Bronchial epithelial cell (primary cell): ENCODE measurements at regions not wholly inside any gene's neighbourhood (a gene's known extent, or its start where the extent isn't known, plus 50 kb on each side); places are given as distances from the start of the nearest gene placed in this dataset.

Source experiments
- DNase-seq: peaks from one replicate; pipeline ENCODE4 v3.0.0-alpha.2; 2010; ENCODE audit warnings: low read depth
- FAIRE-seq: peaks from 2 replicates; lab custom pipeline; 2011; peaks lifted over from hg19 to GRCh38; lab: Jason Lieb, UNC
- H3K27me3 ChIP-seq: 2 replicates; pipeline ENCODE4 v1.5.1; 2011; ENCODE audit warnings: low read length; ENCODE audit not compliant: control insufficient read depth, insufficient read depth
- H3K36me3 ChIP-seq: 2 replicates; pipeline ENCODE4 v1.5.1; 2011; ENCODE audit warnings: low read length; ENCODE audit not compliant: control insufficient read depth, insufficient read depth
- H3K4me3 ChIP-seq: 2 replicates; pipeline ENCODE4 v1.5.1; 2011; ENCODE audit warnings: mild to moderate bottlenecking, low read depth, low read length, control low read depth
- TF ChIP-seq, protein P1 (sequence below): IDR thresholded peaks from 2 replicates; pipeline ENCODE4 v1.5.1; 2011; ENCODE audit warnings: mild to moderate bottlenecking, moderate library complexity, low read length, control low read depth, inconsistent platforms; ENCODE audit not compliant: insufficient read depth, severe bottlenecking

DNA sequence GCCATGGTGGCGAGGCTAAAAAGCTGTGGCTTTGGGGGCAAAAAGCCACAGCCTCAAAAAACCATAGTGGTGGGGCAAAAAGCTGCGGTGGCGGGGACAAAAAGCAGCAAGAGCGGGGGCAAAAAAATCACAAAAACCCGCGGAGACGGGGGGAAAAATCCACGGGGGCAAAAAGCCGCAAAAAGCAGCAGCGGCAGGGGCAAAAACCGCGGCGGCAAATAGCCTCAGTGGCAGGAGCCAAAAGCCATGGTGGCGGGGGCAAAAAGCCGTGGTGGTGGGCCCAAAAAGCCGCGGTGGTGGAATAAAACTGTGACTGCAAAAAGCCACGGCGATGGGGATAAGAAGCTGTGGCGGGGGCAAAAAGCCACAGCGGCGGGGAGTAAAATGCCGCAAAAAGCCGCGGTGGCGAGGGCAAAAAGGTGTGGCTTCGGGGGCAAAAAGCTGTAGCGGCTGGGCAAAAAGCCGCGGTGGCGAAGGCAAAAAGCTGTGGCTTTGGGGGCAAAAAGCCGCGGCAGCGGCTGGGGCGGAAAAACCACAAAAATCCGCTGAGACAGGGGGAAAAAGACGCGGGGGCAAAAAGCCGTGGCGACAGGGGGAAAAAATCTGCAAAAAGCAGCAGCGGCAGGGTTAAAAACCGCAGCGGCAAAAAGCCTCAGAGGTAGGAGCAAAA lies 526.6 kb downstream of the ZNF33B start:
- Histone ChIP-seq H3K27me3 (no peaks in the 10 kb centered on the region), H3K4me3 (no peak overlapping the region), H3K36me3 (no peaks in the 10 kb centered on the region)
- TF ChIP-seq, protein P1, sequence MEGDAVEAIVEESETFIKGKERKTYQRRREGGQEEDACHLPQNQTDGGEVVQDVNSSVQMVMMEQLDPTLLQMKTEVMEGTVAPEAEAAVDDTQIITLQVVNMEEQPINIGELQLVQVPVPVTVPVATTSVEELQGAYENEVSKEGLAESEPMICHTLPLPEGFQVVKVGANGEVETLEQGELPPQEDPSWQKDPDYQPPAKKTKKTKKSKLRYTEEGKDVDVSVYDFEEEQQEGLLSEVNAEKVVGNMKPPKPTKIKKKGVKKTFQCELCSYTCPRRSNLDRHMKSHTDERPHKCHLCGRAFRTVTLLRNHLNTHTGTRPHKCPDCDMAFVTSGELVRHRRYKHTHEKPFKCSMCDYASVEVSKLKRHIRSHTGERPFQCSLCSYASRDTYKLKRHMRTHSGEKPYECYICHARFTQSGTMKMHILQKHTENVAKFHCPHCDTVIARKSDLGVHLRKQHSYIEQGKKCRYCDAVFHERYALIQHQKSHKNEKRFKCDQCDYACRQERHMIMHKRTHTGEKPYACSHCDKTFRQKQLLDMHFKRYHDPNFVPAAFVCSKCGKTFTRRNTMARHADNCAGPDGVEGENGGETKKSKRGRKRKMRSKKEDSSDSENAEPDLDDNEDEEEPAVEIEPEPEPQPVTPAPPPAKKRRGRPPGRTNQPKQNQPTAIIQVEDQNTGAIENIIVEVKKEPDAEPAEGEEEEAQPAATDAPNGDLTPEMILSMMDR: no peak
- no peak for FAIRE-seq
- no peak for DNase-seq

- TF ChIP-seq, protein P1: no peak
- Histone ChIP-seq H3K27me3 (no peaks in the 10 kb centered on the region), H3K36me3 (no peaks in the 10 kb centered on the region), H3K4me3 (no peak overlapping the region)
- no peak for DNase-seq
- no peak for FAIRE-seq
Measured at GRCh38 chr10:42111076-42111475, 527.3 kb downstream of the ZNF33B start.
